GM19397 (cell line): ENCODE measurements at regions not wholly inside any gene's neighbourhood (a gene's known extent, or its start where the extent isn't known, plus 50 kb on each side); places are given as distances from the start of the nearest gene placed in this dataset.
A peak's percentile ranks its signal among the peaks of the same experiment; 100 is the strongest.

Source experiments
- ATAC-seq: cut with Tn5 transposase; IDR thresholded peaks from one replicate; pipeline ENCODE4 v1.9.1; 2021; ENCODE audit warnings: mild to moderate bottlenecking, moderate library complexity; ENCODE audit not compliant: unreplicated experiment

DNA sequence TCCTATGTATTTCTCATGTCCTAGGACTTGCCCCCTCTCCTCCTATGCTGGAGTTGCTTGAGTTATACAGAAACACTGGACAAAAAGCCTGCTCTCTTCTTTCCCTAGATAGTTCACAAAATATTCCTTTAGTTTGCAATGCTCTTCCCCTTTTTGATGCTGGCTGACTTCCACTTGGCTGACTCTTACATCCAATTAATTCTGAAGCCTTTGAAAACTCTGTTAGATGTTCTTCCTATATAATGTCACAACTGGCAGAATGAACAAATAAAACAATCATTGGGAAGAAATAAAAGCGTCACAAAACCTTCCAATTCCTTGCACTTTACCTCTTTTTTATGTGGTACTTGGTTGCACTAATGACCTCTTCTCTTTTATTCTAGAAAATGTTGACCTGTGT is 253.8 kb upstream of the CITED2 start:
- no peak for ATAC-seq

DNA sequence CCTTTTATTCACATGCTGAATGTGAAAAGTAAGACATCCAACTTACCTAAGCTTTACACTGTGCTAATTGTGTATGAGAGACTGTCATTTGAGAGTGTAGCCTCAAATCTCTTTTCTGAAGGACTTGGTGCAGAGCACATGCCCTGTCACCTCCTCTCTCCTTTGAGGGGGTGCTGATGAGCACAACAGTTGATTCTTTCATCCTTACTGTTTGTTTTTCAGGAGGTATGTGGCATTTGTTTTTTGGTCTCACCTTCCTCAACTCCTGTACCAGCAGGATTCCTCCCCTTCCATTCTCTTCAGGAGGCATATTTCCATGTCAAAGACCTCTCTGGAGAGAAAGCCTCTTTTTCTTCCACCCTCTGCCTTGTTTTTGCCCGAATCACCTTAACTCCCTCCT is 252.6 kb upstream of the CITED2 start:
- ATAC-seq: no peak

DNA sequence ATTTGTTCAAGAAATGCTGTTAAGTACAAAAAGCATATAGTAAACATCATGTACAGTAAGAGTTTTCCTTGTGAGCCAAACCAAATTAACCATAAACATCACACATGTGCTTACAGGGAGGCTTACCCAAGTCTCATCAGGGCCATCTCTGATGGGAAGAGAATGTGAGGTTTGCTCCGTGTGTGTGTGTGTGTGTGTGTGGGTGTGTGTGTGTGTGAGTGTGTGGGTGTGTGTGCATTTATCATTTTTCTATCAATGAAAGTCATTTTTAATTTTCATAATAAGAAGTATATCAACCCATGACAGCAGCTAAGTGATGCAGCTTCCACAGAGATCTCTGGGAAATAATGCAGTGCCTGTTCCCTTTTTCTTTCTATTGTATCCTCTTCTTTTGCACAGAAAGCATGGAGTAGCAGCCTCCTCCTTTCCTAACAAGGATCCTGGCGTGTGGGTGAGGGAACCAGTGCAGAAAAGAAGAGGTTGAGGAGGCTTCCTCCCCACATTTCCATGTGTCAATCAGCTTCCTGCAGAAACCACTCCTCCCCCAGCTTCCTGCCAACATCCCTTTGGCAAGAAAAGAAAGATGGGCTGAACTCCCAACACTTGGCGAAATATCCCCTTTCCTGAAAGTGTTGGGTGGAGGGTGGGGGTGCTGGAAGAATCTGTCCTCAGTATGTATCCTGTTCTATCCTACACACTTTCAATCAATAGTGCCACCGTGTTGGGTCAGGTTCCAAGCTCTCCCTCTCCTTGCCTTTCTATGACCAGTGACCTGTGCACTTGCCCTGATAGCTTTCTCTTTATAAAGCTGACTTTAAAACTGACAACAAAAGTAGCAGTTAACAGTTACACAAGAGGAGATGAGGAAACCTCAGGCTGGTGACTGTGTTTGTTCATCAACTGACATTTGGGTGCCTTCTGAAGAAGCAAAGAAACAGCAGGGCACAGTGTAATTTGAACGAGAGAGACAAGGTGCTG is 251.8 kb upstream of the CITED2 start:
- ATAC-seq: no peak

DNA sequence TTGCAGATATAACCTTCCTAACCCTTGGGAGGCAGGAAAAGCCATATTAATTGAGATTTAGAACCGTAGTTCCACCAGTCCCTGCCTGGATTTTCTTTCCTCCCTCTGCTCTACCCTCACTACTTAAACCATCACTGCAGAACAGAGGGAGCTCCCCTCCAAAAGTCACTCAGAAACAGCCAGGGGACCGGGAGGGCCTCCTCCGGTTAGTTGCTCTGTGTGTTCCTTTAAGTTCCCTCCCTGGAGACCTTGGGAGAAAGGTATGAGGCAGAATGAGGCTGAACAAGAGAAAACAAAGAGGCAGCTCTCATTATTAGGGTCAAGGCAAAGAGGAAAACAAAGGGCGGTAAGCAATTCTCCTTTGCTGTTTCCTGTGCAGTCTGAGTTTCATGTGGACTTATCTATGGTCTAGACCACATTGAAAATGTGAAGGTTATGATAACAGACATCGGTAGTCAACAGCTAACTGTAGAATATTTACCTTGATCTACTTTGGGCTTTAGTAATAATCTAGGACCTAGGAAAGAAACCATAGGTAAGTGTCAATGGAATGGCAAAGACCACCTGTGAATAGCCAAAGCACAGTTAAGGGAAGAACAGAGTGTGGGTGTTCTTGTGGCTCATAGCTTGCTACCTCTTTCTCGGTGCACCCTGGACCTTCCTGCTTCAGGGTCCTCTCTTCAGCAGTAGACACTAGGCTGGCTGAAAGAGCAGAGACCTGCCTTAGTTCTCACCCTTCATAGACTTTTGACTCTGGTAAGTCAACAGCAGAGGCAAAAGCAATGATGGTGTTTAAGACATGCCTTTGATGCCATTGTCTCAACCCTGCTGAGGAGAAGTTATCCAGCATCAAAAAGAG is 250.9 kb upstream of the CITED2 start:
- no peak for ATAC-seq

DNA sequence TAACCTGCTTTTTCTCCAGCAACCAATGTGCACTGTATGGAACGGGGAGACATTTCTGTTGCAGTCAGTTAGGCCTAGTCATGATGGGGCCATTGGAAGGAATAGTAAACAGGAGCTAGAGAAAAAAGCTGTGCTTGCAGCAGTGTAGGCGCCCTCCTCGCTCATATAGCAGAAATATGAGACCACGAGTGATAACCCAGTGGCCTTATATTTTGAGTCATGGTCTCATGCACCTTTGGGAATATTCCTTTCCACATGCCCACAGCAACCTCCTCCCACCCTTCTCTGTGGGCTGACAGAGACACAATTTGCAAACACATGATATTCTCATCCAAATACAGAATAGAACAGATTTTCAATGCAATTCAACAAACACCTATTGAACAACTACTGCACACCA is 248.9 kb upstream of the CITED2 start:
- ATAC-seq: no peak

DNA sequence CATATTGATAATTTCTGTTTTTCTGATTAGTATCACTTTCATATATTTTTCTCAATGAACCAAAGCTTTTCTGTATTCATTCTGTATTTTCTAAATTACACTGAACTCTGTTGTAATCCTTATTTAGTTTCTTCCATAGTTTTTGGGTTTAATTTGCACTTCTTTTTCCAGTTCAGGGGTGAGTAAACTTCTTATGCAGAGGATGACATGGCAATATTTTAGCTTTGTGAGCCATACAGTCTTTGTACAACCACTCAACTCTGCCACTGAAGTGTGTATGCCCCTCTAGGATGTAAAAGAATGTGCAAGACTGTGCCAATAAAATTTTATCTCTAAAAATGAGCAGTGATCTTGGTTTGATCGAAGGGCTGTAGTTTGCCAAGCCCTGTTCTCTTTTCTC is 239.0 kb upstream of the CITED2 start:
- ATAC-seq: no peak

DNA sequence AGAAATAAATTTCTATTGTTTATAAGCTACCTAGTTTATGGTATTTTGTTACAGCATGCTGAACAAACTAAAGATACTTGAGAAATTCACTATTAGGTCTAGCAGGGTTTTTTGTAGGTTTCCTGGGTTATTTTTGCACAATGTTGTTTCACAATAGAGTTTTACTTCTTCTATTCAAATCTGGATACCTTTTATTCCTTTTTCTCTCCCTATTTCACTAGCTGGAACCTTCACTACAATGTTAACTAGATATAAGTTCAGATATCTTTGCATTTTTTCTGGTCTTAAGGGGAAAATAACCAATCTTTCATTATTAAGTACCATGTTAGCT is 237.7 kb upstream of the CITED2 start:
- ATAC-seq: no peak

DNA sequence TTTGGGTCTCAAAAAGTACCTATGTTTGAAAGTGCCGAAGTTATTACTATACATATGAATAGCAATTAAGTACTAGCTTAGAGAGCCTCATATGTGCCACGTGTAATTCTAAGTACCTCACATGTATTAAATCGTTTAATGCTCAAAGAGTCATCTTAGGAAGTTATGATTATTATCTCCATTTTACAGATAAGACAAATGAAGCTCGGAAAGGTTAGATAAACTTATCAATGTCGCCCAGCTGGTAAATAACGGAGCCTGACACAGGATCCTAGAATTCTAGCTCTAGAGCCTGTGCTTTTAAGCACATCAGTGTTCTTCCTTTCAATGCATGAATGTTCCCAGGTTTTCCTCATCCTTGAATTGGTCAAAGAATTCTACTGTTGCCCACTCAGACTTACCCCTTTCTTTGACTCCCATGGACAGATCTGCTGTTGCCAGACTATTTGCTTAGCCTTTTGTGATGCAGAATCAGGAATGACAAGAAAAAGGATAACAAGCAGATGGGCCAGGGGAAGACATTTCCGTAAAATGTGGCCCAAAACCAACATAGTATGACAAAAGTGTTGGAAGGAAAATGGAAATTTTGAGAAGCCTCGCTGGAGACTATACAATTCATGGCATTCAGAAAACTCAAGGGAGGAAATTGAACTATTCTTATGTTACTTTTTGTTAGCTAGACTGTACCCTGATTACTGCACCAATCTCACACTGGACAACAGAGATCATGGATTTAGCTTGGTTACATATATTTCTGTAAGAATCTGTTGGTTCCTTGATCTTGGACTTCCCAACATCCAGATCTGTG is 237.1 kb upstream of the CITED2 start:
- ATAC-seq: no peak

DNA sequence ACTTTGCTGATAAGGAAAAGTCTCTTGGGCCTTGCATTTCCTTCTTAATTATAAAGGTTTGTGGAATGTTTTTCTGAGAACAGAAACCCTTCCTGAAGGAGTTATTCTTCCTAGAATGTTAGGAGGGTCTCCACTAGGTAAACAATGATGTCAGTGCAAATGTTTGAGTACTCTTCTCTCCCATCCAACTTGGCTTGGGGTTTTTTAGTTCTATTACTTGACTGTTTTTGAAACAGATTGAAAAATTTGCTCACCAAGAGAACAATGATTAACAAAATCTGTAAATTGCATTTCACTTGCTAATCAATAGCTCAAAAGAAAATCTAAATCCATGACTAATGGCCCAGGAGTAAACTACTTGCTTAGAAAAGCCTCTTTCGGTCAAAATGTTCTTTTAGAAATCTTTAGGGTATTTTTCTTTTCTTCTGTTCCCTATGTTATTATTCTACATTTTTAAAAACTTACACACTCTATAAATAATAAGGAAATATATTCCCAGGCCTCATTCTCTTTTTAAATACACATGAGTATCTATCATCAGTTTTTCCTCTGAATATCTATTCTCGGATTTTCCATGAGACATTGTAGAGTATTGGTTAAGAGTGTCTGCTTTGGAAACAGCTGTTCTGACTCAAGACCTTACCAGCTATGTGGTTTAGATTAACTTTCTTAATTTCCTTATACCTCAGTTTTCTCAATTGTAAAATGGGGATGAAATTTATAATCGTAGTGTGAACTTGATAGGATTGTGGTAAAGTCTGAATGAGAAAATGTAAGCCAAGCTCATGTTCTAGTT is 234.2 kb upstream of the CITED2 start:
- ATAC-seq: no peak

DNA sequence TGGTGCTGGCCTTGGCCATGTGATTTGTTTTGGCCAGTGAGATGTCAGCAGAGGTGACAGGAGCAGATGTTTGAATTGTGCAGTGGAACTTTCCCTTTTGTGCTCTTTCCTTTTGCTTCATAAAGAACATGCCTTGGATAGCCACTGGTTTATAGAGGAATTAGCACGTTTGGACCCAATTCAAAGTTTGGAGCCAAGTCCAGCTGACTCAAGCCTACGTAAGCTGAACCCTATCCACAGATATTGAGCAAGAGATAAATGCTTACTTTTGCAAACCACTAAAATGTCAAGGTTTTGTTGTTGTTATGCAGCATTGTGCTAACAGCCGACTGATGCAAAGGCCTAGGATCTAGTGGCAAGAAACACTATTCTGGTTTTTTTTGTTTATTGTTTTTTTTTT is 230.9 kb upstream of the CITED2 start:
- ATAC-seq: no peak

DNA sequence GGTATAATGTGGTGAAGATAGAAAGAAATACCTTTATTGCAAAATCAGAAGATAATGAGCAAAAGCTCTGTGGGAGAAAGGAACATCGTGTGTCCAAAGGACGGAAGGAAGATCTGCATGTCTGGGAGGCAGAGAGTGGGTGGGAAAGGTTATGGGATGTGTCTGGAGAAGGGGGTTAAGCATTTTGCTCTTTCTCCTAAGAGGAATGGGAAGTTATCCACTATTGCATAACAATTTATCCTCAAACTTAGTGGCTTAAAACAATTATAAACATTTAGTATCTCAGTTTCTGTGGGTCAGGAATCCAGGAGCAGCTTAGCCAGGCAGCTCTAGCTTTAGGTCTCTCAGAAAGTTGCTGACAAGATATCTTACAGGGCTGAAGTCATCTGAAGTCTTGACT is 229.1 kb upstream of the CITED2 start:
- no peak for ATAC-seq

DNA sequence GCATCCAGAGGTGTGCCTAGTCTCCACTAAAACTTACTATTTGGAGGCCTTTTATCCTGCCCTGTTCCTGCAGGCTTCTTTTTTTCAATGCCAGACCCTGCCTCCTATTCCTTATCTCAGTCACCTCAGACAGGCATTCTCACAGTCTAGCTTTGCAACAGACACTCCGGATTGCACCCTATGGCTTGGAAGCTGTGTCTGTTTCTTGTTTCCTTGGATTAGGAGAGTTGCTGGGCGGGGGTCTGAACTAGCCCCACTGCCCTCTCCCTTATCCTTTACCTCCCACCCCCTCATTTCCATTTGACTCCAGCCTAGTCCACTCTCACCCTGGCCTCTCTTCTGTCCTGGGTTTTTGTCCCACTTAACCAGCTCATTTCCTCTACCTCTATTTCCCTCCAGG is 228.1 kb upstream of the CITED2 start:
- ATAC-seq: no peak

DNA sequence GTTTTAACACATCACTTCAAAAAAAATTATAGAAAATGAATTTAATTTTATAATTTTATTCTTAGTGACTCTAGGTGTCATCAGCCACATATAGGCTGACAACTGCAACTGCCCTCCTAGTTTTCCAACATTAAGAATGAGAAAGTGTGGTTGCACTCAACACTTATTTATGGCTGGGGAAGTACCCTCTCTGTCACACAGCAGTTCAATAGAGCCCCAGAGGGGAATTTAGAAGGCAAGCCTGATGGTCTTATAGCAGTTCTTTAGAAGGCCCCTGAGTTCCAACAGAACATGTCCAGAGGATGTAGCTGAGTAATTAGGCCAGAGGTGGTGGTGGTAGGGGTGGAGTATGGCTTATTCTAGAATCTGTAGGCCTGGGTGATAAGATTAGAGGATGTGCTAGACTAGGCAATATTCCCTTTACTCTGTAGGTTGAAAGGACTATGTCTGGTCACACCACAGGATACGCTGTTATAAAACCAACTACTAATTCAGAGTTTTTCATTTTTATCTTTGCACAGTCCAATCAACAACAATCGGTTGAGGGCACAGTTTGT is 226.5 kb upstream of the CITED2 start:
- peak; percentile 94 for ATAC-seq

DNA sequence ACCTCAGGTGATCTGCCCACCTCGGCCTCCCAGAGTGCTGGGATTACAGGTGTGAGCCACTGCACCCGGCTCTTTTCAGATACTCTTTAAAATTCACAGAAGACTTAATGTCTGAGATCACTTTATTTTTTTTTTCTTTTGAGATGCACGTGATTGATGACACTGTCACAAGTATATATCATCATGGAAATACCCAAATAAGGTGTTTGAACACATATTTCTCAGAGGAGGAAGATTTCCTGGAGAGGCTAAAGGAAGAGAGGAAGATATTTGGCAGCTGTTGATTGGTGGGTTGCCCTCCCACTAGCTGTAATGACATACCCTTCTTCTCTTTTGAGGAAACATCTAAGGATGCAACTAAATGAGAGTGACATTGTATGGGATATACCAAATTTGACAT is 225.9 kb upstream of the CITED2 start:
- ATAC-seq: no peak

DNA sequence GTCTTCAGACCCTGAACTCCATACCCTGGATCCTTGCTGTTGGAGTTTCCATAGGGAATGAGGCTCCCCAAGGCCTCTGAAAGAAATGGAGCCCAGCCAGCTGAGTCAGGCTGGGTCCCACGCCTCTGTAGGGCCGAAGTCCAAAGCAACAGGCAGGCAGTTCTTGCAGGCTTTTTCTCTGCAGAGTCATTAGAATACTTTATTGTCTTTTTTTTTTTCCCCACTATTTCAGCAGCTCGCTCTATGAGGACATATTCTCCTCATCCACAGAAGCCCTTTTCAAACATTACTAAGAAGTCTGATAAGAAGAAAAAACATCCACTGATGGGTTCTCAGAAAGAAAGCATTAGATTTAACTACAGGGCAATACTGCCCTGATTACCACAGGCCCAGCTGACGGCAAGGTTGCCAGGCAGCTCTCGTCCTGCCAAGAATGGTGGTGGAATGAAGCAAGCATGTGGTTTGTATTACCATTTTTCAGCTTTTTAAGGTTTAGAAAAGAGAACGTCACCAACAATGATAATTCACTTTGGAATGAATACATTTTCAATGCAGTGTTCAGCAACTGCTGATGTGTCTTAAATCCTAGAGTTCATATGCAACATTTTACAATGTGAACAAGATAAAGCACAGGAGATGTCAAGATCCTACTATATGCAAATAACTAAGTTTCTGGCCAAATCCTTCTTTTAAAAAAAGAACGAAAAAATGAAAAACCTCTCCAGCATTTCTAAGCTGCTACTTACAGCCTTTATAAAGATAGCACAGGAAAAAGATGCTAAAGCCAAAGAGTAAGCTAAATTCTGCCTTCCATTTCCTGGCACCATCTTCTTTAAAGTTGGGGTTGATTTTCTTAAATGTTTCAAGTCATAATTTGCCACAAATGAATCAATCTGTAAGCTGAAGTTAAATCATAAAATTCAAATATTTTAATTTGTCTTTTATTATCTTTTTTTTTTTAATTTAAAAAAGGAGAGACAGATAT is 223.6 kb upstream of the CITED2 start:
- ATAC-seq: no peak

DNA sequence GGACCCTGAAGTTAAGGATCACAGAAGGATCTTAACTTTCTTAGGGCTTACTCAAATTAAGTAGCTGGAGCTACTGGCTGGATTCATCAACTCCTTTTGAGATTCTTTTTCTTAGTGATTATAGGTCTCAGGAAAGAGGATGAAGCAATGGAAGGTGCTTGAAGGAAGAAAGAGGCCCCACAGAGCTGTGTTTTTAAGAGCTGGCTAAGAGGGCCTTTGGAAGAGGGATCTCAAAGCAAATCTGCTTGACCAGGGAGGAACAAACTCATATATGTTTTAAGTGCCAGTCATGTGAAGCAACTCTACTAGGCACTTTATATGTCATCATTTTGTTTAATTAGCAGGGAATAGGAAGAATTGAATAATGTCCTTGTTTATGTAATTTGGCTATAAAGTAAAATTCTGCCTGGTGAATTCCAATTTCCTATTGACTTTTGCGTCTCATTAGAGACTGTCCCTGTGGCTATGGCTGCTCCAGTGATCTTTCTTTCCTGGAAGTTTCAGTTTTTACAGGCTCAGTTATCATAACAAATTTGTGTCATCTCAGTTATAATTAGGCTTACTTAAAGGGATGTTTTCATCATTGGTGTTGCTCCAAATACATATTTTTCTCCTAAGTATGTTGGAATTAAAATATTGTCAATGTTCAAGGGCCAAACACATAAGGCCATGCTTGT is 222.8 kb upstream of the CITED2 start:
- no peak for ATAC-seq

DNA sequence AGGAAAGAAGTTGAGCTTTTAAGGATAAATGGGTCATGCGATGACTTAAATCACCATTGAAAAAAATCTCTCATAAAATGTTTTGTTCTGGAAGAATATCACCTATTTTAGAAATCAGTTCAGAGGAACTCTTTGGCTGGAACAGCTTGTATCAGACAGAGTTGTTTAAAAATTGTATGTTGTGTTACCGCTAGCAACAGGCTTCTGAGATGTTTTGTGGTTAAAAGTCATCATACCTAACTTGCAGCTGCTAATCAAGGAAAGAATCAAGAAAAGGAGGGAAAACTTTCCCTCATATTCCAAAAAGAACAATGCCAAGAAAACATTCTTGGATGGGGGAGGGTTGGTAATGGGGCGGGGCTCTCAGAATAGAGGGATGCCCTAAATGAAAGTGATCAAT is 220.7 kb upstream of the CITED2 start:
- ATAC-seq: no peak

DNA sequence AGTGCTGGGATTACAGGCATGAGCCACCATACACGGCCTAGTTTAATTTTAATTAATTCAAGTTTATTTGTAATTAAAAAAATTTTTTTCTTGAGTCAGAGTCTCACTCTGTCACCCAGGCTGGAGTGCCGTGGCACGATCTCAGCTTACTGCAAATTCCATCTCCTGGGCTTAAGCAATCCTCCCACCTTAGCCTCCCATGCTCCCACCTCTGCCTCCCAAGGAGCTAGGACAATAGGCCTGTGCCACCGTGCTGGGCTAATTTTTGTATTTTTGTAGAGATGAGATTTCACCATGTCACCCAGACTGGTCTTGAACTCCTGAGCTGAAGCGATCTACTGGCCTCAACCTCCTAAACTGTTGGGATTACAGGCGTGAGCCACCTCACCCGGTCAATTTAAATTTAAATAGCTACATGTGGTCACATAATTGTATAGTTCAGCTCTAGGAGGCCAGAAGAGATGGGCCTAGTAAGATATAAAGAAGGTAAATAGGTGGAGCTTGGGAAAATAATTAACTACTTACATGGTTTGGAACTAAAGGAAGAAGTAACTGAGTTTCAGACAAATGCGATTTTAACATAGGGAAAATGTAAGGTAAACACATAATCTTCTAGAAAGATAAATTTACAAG is 220.0 kb upstream of the CITED2 start:
- ATAC-seq: no peak
